ENCODE measurements at regions not wholly inside any gene's neighbourhood (a gene's known extent, or its start where the extent isn't known, plus 50 kb on each side); places are given as distances from the start of the nearest gene placed in this dataset.

DNA sequence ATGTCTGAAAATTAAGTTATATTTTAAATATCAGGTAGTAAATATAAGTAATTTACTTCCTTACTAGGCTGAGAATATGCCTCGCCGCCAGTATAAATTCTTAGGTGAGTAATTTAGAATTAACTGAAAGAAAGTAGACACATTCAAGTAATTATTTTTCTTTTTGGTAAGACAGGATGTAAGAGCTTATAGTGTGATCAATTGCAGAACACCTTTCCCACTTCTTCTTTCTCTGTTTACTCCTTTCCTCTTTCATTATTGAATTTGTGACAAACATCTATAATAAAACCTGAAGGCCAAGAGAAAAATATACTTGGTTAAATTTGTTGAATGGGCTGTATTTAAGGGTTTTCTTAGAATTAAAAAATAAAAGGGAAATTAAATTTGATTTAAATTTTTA, 195.1 kb upstream of the CDKN2B start:
- TF ChIP-seq CTCF (IDR thresholded peaks at IDR 0.05) (no peak), POLR2AphosphoS5 (IDR thresholded peaks at IDR 0.05) (no peak), POLR2A (IDR thresholded peaks at IDR 0.05) (no peak)

All from suprapubic skin (tissue), 4 donors.